H9 (cell line): ENCODE measurements at regions not wholly inside any gene's neighbourhood (a gene's known extent, or its start where the extent isn't known, plus 50 kb on each side); places are given as distances from the start of the nearest gene placed in this dataset.

Source experiments
- DNase-seq: peaks from one replicate; pipeline ENCODE4 v3.0.0-alpha.2; 2017
- H2AFZ ChIP-seq: one replicate; pipeline ENCODE4 v1.6.1; 2013; ENCODE audit warnings: mild to moderate bottlenecking, low read length, control low read depth, moderate library complexity
- H2AK5ac ChIP-seq: 2 replicates; pipeline ENCODE4 v1.6.1; 2013; ENCODE audit warnings: low read length, control low read depth, mixed read lengths; ENCODE audit not compliant: insufficient read length
- H2BK120ac ChIP-seq: one replicate; pipeline ENCODE4 v1.6.1; 2013; ENCODE audit warnings: low read depth, mild to moderate bottlenecking, low read length, control low read depth, inconsistent platforms; ENCODE audit not compliant: poor library complexity, severe bottlenecking
- H2BK12ac ChIP-seq: 2 replicates; pipeline ENCODE4 v1.6.1; 2013; ENCODE audit warnings: low read length, control low read depth, mixed read lengths, low read depth; ENCODE audit not compliant: insufficient read length
- H2BK15ac ChIP-seq: 2 replicates; pipeline ENCODE4 v1.6.1; 2013; ENCODE audit warnings: low read depth, low read length, control low read depth
- H2BK20ac ChIP-seq: one replicate; pipeline ENCODE4 v1.6.1; 2013; ENCODE audit warnings: low read depth, mild to moderate bottlenecking, low read length, control low read depth, inconsistent platforms; ENCODE audit not compliant: poor library complexity, severe bottlenecking
- H2BK5ac ChIP-seq: 2 replicates; pipeline ENCODE4 v1.6.1; 2013; ENCODE audit warnings: low read length, control low read depth, mixed read lengths; ENCODE audit not compliant: insufficient read length
- H3K14ac ChIP-seq: 2 replicates; pipeline ENCODE4 v1.6.1; 2013; ENCODE audit warnings: low read length, control low read depth; ENCODE audit not compliant: insufficient read depth
- H3K18ac ChIP-seq: 2 replicates; pipeline ENCODE4 v1.6.1; 2013; ENCODE audit warnings: low read depth, mild to moderate bottlenecking, mixed read lengths, low read length, control low read depth; ENCODE audit not compliant: insufficient read length
- H3K23ac ChIP-seq: 2 replicates; pipeline ENCODE4 v1.6.1; 2013; ENCODE audit warnings: low read length, control low read depth, mixed read lengths, low read depth; ENCODE audit not compliant: insufficient read length
- H3K23me2 ChIP-seq: 2 replicates; pipeline ENCODE4 v1.6.1; 2013; ENCODE audit warnings: low read depth, mild to moderate bottlenecking, mixed read lengths, low read length, control low read depth; ENCODE audit not compliant: insufficient read length, poor library complexity, severe bottlenecking
- H3K27ac ChIP-seq: 2 replicates; pipeline ENCODE4 v1.5.1; 2013; ENCODE audit warnings: low read length, control low read depth, mixed read lengths, low read depth; ENCODE audit not compliant: insufficient read length
- H3K27me3 ChIP-seq: 2 replicates; pipeline ENCODE4 v1.6.1; 2013; ENCODE audit warnings: low read length, control low read depth, inconsistent platforms; ENCODE audit not compliant: insufficient read depth
- H3K4ac ChIP-seq: 2 replicates; pipeline ENCODE4 v1.6.1; 2013; ENCODE audit warnings: low read depth, mild to moderate bottlenecking, control low read depth, inconsistent platforms, low read length, moderate library complexity
- H3K4me1 ChIP-seq: 2 replicates; pipeline ENCODE4 v1.6.1; 2013; ENCODE audit warnings: low read length, control low read depth, inconsistent platforms; ENCODE audit not compliant: insufficient read depth
- H3K4me2 ChIP-seq: 2 replicates; pipeline ENCODE4 v1.6.1; 2013; ENCODE audit warnings: low read length, control low read depth, mixed read lengths; ENCODE audit not compliant: insufficient read length, insufficient read depth
- H3K56ac ChIP-seq: 2 replicates; pipeline ENCODE4 v1.6.1; 2013; ENCODE audit warnings: low read depth, mild to moderate bottlenecking, mixed read lengths, low read length, control low read depth; ENCODE audit not compliant: insufficient read length
- H3K79me1 ChIP-seq: 2 replicates; pipeline ENCODE4 v1.6.1; 2013; ENCODE audit warnings: low read depth, mild to moderate bottlenecking, moderate library complexity, low read length, control low read depth, inconsistent platforms; ENCODE audit not compliant: insufficient read depth, poor library complexity, severe bottlenecking
- H3K79me2 ChIP-seq: 2 replicates; pipeline ENCODE4 v1.6.1; 2013; ENCODE audit warnings: low read length, control low read depth, inconsistent platforms; ENCODE audit not compliant: insufficient read depth
- H3K9ac ChIP-seq: 2 replicates; pipeline ENCODE4 v1.6.1; 2013; ENCODE audit warnings: low read length, control low read depth, mixed read lengths; ENCODE audit not compliant: insufficient read length; ENCODE audit errors: extremely low read depth
- H3K9me3 ChIP-seq: one replicate; pipeline ENCODE4 v1.6.1; 2013; ENCODE audit warnings: low read depth, low read length, inconsistent platforms; ENCODE audit not compliant: control insufficient read depth
- H3T11ph ChIP-seq: one replicate; pipeline ENCODE4 v1.6.1; 2013; ENCODE audit warnings: mild to moderate bottlenecking, low read length, control low read depth, inconsistent platforms
- H4K20me1 ChIP-seq: one replicate; pipeline ENCODE4 v1.6.1; 2013; ENCODE audit not compliant: control insufficient read depth, insufficient read length, insufficient read depth
- H4K5ac ChIP-seq: 2 replicates; pipeline ENCODE4 v1.6.1; 2013; ENCODE audit warnings: low read depth, mild to moderate bottlenecking, mixed read lengths, low read length, control low read depth; ENCODE audit not compliant: insufficient read length
- H4K8ac ChIP-seq: replicated peaks from 2 replicates; pipeline ENCODE4 v1.6.1; 2013; ENCODE audit warnings: low read length, control low read depth, mixed read lengths, low read depth; ENCODE audit not compliant: insufficient read length
- H4K91ac ChIP-seq: 2 replicates; pipeline ENCODE4 v1.6.1; 2013; ENCODE audit warnings: low read depth, mild to moderate bottlenecking, moderate library complexity, mixed read lengths, low read length, control low read depth; ENCODE audit not compliant: insufficient read length
- H3K27ac Mint-ChIP-seq, 3 experiments: 2 replicates in 2 of 3; 3 replicates in 1 of 3; pipeline ENCODE4 v1.8.0; 2020 to 2021; ENCODE audit warnings: mixed read lengths in 3 of 3, mild to moderate bottlenecking in 1 of 3, moderate library complexity in 1 of 3
- H3K27me3 Mint-ChIP-seq: 2 replicates; pipeline ENCODE4 v1.8.0; 2021; ENCODE audit warnings: low read depth, mild to moderate bottlenecking, moderate library complexity, mixed read lengths
- H3K36me3 Mint-ChIP-seq, 3 experiments: 2 replicates in 2 of 3; 3 replicates in 1 of 3; pipeline ENCODE4 v1.8.0; 2020 to 2021; ENCODE audit warnings: low read depth in 3 of 3, mixed read lengths in 3 of 3; ENCODE audit not compliant: insufficient read depth in 1 of 3
- H3K4me1 Mint-ChIP-seq, 2 experiments: 2 replicates each; pipeline ENCODE4 v1.8.0; 2020; ENCODE audit warnings: mixed read lengths in 2 of 2
- H3K4me3 Mint-ChIP-seq, 2 experiments: 2 replicates in 1 of 2; 3 replicates in 1 of 2; pipeline ENCODE4 v1.8.0; 2020 to 2021; ENCODE audit warnings: mild to moderate bottlenecking in 2 of 2, mixed read lengths in 2 of 2, moderate library complexity in 1 of 2
- H3K9me3 Mint-ChIP-seq, 2 experiments: 2 replicates in 1 of 2; 3 replicates in 1 of 2; pipeline ENCODE4 v1.8.0; 2020; ENCODE audit warnings: mild to moderate bottlenecking in 2 of 2, mixed read lengths in 2 of 2, moderate library complexity in 1 of 2
- CTCF ChIP-seq: fragments of 200-600 bp; sonication (generic); conservative IDR thresholded peaks from 3 replicates; pipeline ENCODE4 v1.8.0; 2021; ENCODE audit warnings: antibody characterized with exemption, mild to moderate bottlenecking
- WGBS: extraction: QIAGEN DNeasy Blood & Tissue Kit; methylation state at CpG from one replicate; pipeline ENCODE4 v1.1.7; 2013; ENCODE audit warnings: missing lambda C conversion rate, low lambda C conversion rate, mixed read lengths; ENCODE audit not compliant: insufficient read length; ENCODE audit errors: extremely low coverage; 5-methylcytosine and 5-hydroxymethylcytosine counted together

- Histone ChIP-seq H3K18ac (no peak overlapping the region), H2BK120ac (no peak overlapping the region), H3K27me3 (no peaks in the 10 kb centered on the region; the same call in 1 of the 2 replicates), H3K4me1 (peaks cover 13% of the 10 kb centered on the region; the same call in 1 of the 2 replicates), H4K91ac (no peak overlapping the region), H3K23ac (no peak overlapping the region), H4K20me1 (no peaks in the 10 kb centered on the region), H3K79me2 (no peaks in the 10 kb centered on the region), H3K23me2 (no peaks in the 10 kb centered on the region), H3K56ac (no peak overlapping the region), H3K27ac (no peak overlapping the region), H3K4me2 (no peak overlapping the region), H3K4ac (no peak overlapping the region), H3K9me3 (no peaks in the 10 kb centered on the region), H2BK15ac (no peak overlapping the region), H2BK12ac (no peak overlapping the region), H3K14ac (no peak overlapping the region), H4K8ac (no peak overlapping the region), H2BK20ac (no peak overlapping the region), H3T11ph (no peak overlapping the region), H2AFZ (no peak overlapping the region), H2BK5ac (no peak overlapping the region), H2AK5ac (no peak overlapping the region), H3K9ac (no peak overlapping the region), H3K79me1 (no peaks in the 10 kb centered on the region), H4K5ac (no peak overlapping the region)
- TF ChIP-seq CTCF = no peak
- no peaks in the 10 kb centered on the region for H3K9me3 Mint-ChIP-seq
- no peak overlapping the region for H3K27ac Mint-ChIP-seq
- H3K4me3 Mint-ChIP-seq = no peak overlapping the region
- peaks cover 8% of the 10 kb centered on the region for H3K27me3 Mint-ChIP-seq
- H3K4me1 Mint-ChIP-seq = peaks cover 43 to 44% of the 10 kb centered on the region in 2 experiments
- no CpG with 5 or more reads among the region's 5 CpGs for WGBS
- no peak for DNase-seq
- H3K36me3 Mint-ChIP-seq = no peaks in the 10 kb centered on the region
Observed at GRCh38 chr1:94325377-94326302, 88.3 kb upstream of the ARHGAP29 start.
